K562 (cell line): ENCODE measurements at regions not wholly inside any gene's neighbourhood (a gene's known extent, or its start where the extent isn't known, plus 50 kb on each side); places are given as distances from the start of the nearest gene placed in this dataset.

ENCODE experiments used
- ATAC-seq: fragments of 200-7000 bp; cut with Tn5 transposase; 3 replicates; pipeline ENCODE4 v1.9.1; 2020; ENCODE audit warnings: moderate library complexity
- BruUV-seq: library from RNA; stranded (reverse); fragments of 400-500 nt; replicated peaks from 2 replicates; lab custom pipeline; 2021; lab: Mats Ljungman, UMichigan
- CTCF ChIA-PET: fragments of 300-600 bp; formaldehyde crosslinking; extraction: SDS; loops from one replicate; lab custom pipeline; 2021; ENCODE audit warnings: low intra/inter-chr PET ratio; lab: Yijun Ruan, JAX
- POLR2A ChIA-PET: fragments of 300-600, 350-650 bp; sonication (Branson Sonifier 250); formaldehyde crosslinking; extraction: SDS; loops from one replicate; lab custom pipeline; 2021; ENCODE audit warnings: antibody characterized with exemption, inconsistent platforms; lab: Yijun Ruan, JAX
- DNase-seq, 4 experiments: peaks; one replicate each; pipeline versions ENCODE4 v3.0.0 to v3.0.0-alpha.2; 2011 to 2018; ENCODE audit warnings: low spot score in 3 of 4, mixed read lengths in 3 of 4; ENCODE audit errors: extremely low read depth in 1 of 4
- FAIRE-seq: peaks from 2 replicates; lab custom pipeline; 2011; peaks lifted over from hg19 to GRCh38; lab: Jason Lieb, UNC
- H2AFZ ChIP-seq: 2 replicates; pipeline ENCODE4 v1.6.0; 2011; ENCODE audit warnings: low read depth, low read length, control low read depth, inconsistent platforms
- H3K27ac ChIP-seq: fragments of 200-600 bp; 3 replicates; pipeline ENCODE4 v1.8.0; 2011; ENCODE audit warnings: low read depth, mild to moderate bottlenecking, control low read depth, inconsistent platforms, low read length, moderate library complexity, mixed read lengths; ENCODE audit errors: extremely low read depth
- H3K27me3 ChIP-seq, 2 experiments: fragments of 300-600 bp in 1 of 2; 2 replicates in 1 of 2; 3 replicates in 1 of 2; pipeline versions ENCODE4 v1.6.0 to v1.8.0; 2011; ENCODE audit warnings: inconsistent platforms in 2 of 2, low read length in 2 of 2, mild to moderate bottlenecking in 1 of 2, mixed read lengths in 1 of 2, moderate library complexity in 1 of 2; ENCODE audit not compliant: control insufficient read depth in 2 of 2, insufficient read depth in 2 of 2
- H3K36me3 ChIP-seq: fragments of 300-600 bp; 3 replicates; pipeline ENCODE4 v1.8.0; 2011; ENCODE audit warnings: mild to moderate bottlenecking, low read length, inconsistent platforms; ENCODE audit not compliant: control insufficient read depth, insufficient read depth
- H3K4me1 ChIP-seq, 2 experiments: fragments of 200-600 bp in 1 of 2; replicated peaks in 1 of 2; 2 replicates in 1 of 2; 3 replicates in 1 of 2; pipeline versions ENCODE4 v1.5.1 to v1.8.0; 2011; ENCODE audit warnings: inconsistent platforms in 2 of 2, low read length in 2 of 2, mild to moderate bottlenecking in 1 of 2, mixed read lengths in 1 of 2, moderate library complexity in 1 of 2; ENCODE audit not compliant: control insufficient read depth in 2 of 2, insufficient read depth in 2 of 2
- H3K4me2 ChIP-seq: 2 replicates; pipeline ENCODE4 v1.6.1; 2011; ENCODE audit warnings: low read length, control low read depth, inconsistent platforms, mixed read lengths; ENCODE audit not compliant: insufficient read depth
- H3K4me3 ChIP-seq: fragments of 200-600 bp; sonication (generic), shearing (Covaris generic); 2 replicates; pipeline ENCODE4 v1.5.1; 2016; ENCODE audit warnings: control low read depth, inconsistent platforms
- H3K79me2 ChIP-seq: fragments of 200-600 bp; 3 replicates; pipeline ENCODE4 v1.8.0; 2011; ENCODE audit warnings: low read length, inconsistent platforms; ENCODE audit not compliant: control insufficient read depth, insufficient read depth
- H3K9ac ChIP-seq, 2 experiments: 2 replicates each; pipeline versions ENCODE4 v1.6.0 to v1.6.1; 2011; ENCODE audit warnings: low read depth in 2 of 2, low read length in 2 of 2, control low read depth in 1 of 2, inconsistent platforms in 1 of 2, mild to moderate bottlenecking in 1 of 2, mixed read lengths in 1 of 2; ENCODE audit not compliant: insufficient read depth in 1 of 2
- H3K9me1 ChIP-seq: one replicate; pipeline ENCODE4 v1.6.0; 2011; ENCODE audit warnings: inconsistent platforms, mild to moderate bottlenecking, low read length, moderate library complexity; ENCODE audit not compliant: control insufficient read depth, insufficient read depth
- H3K9me3 ChIP-seq: replicated peaks from 2 replicates; pipeline ENCODE4 v1.5.1; 2011; ENCODE audit warnings: low read depth, low read length, inconsistent platforms; ENCODE audit not compliant: control insufficient read depth, insufficient read depth
- H4K20me1 ChIP-seq: replicated peaks from 2 replicates; pipeline ENCODE4 v1.6.1; 2011; ENCODE audit warnings: low read length, inconsistent platforms, mixed read lengths; ENCODE audit not compliant: control insufficient read depth, insufficient read depth
- CHD2 ChIP-seq: IDR thresholded peaks from 2 replicates; pipeline ENCODE4 v1.6.1; 2011; ENCODE audit warnings: low read depth, low read length
- HBP1 ChIP-seq: fragments of 450-650 bp; formaldehyde crosslinking; IDR thresholded peaks from 2 replicates; pipeline ENCODE4 v1.4.0; 2022; ENCODE audit warnings: missing genetic modification characterization
- HES1 ChIP-seq: fragments of 450-650 bp; IDR thresholded peaks from 2 replicates; pipeline ENCODE4 v1.6.1; 2016; ENCODE audit warnings: low read depth, mild to moderate bottlenecking, moderate library complexity
- HMGN3 ChIP-seq: IDR thresholded peaks from 2 replicates; pipeline ENCODE4 v1.6.1; 2011; ENCODE audit warnings: borderline replicate concordance, low read depth, mild to moderate bottlenecking, mixed read lengths, low read length; ENCODE audit not compliant: insufficient read length; ENCODE audit errors: extremely low read depth
- HNRNPUL1 ChIP-seq: fragments of 200-400 bp; formaldehyde crosslinking; IDR thresholded peaks from 2 replicates; pipeline ENCODE4 v1.6.1; 2017; ENCODE audit warnings: low read length
- MAX ChIP-seq: sonication (generic); formaldehyde crosslinking; IDR thresholded peaks from 2 replicates; pipeline ENCODE4 v1.9.0; 2022; ENCODE audit warnings: mild to moderate bottlenecking, missing genetic modification reagents
- MED1 ChIP-seq: sonication (generic); formaldehyde crosslinking; IDR thresholded peaks from 2 replicates; pipeline ENCODE4 v1.8.1; 2023; ENCODE audit warnings: missing genetic modification reagents, borderline replicate concordance
- NFE2L1 ChIP-seq: fragments of 450-650 bp; IDR thresholded peaks from 2 replicates; pipeline ENCODE4 v1.6.1; 2016; ENCODE audit warnings: missing genetic modification characterization, low read depth, mild to moderate bottlenecking, missing compliant biosample characterization, moderate library complexity, borderline replicate concordance
- PATZ1 ChIP-seq: fragments of 250-450 bp; sonication (Bioruptor Pico); IDR thresholded peaks from 2 replicates; pipeline ENCODE4 v1.5.0; 2020; ENCODE audit warnings: mild to moderate bottlenecking, borderline replicate concordance
- PHB ChIP-seq: fragments of 250-450 bp; sonication (Bioruptor Pico); IDR thresholded peaks from 2 replicates; pipeline ENCODE4 v1.5.0; 2021
- PKNOX1 ChIP-seq: fragments of 450-650 bp; IDR thresholded peaks from 2 replicates; pipeline ENCODE4 v1.6.1; 2016
- XRCC4 ChIP-seq: IDR thresholded peaks from one replicate; pipeline ENCODE4 v1.6.1; 2011; ENCODE audit not compliant: insufficient read depth, insufficient read length; ENCODE audit errors: extremely low read depth
- ZFPM2 ChIP-seq: fragments of 250-450 bp; sonication (Bioruptor Pico); IDR thresholded peaks from 2 replicates; pipeline ENCODE4 v1.5.1; 2022; ENCODE audit warnings: mild to moderate bottlenecking
- ZKSCAN1 ChIP-seq: fragments of 150-350 bp; IDR thresholded peaks from 2 replicates; pipeline ENCODE4 v1.6.1; 2016; ENCODE audit warnings: low read depth, low read length
- ZNF277 ChIP-seq: fragments of 250-450 bp; sonication (Bioruptor Pico); IDR thresholded peaks from 2 replicates; pipeline ENCODE4 v1.8.0; 2022; ENCODE audit warnings: inconsistent platforms, mild to moderate bottlenecking, moderate library complexity, borderline replicate concordance
- ZNF75A ChIP-seq: fragments of 450-650 bp; formaldehyde crosslinking; IDR thresholded peaks from 2 replicates; pipeline ENCODE4 v1.4.0; 2020; ENCODE audit warnings: mild to moderate bottlenecking
- in situ Hi-C: fragments of 300-500 bp; cut with MboI; formaldehyde crosslinking; loops from 4 replicates; pipeline ENCODE4 v1.15.0; 2018; ENCODE audit warnings: inconsistent platforms, mixed read lengths
- intact Hi-C: fragments of 100-400 bp; cut with micrococcal nuclease; formaldehyde crosslinking; loops from 2 replicates; pipeline ENCODE4 v1.14.2; 2022

- TF ChIP-seq PATZ1 (CRISPR knock-in tag), result no peak
- no peak for TF ChIP-seq ZFPM2 (CRISPR knock-in tag)
- TF ChIP-seq HMGN3, result no peak
- TF ChIP-seq HNRNPUL1, result no peak
- no peak for TF ChIP-seq CHD2
- TF ChIP-seq, all 486 proteins: peak for 0
Observed at GRCh38 chr2:189360861-189361260, 80.4 kb upstream of the WDR75 start (continued).

- in situ Hi-C loops (no loop called here), intact Hi-C loops (no loop called here)
- BruUV-seq, result no TSS peak
- Histone ChIP-seq H3K9me1 (no peaks in the 10 kb centered on the region), H3K79me2 (no peaks in the 10 kb centered on the region), H3K9me3 (no peaks in the 10 kb centered on the region), H3K4me3 (no peak overlapping the region), H3K9ac (no peak overlapping the region), H3K4me1 (no peaks in the 10 kb centered on the region), H2AFZ (no peak overlapping the region), H4K20me1 (no peaks in the 10 kb centered on the region), H3K4me2 (no peak overlapping the region), H3K36me3 (no peaks in the 10 kb centered on the region), H3K27ac (no peak overlapping the region), H3K27me3 (no peaks in the 10 kb centered on the region)
- DNase-seq (no peak), FAIRE-seq (no peak), ATAC-seq (no peak)
- POLR2A ChIA-PET, result no interaction called here
- CTCF ChIA-PET, result no interaction called here
- TF ChIP-seq ZNF277 (CRISPR knock-in tag), result no peak
- no peak for TF ChIP-seq ZNF75A (CRISPR knock-in tag)
- no peak for TF ChIP-seq PHB
- TF ChIP-seq PKNOX1, result no peak
- no peak for TF ChIP-seq HES1
- no peak for TF ChIP-seq MED1 (CRISPR knock-in tag)
- TF ChIP-seq ZKSCAN1, result no peak
- TF ChIP-seq MAX (CRISPR knock-in tag), result no peak
- TF ChIP-seq XRCC4, result no peak
- no peak for TF ChIP-seq HBP1 (CRISPR knock-in tag)
- no peak for TF ChIP-seq NFE2L1 (tag)
Observed at GRCh38 chr2:189362283-189362682, 79.0 kb upstream of the WDR75 start.
